Endothelial cell of umbilical vein (primary cell): ENCODE measurements at regions not wholly inside any gene's neighbourhood (a gene's known extent, or its start where the extent isn't known, plus 50 kb on each side); places are given as distances from the start of the nearest gene placed in this dataset.

Experiments
- BruUV-seq: library from RNA; stranded (reverse); fragments of 400-500 nt; replicated peaks from 2 replicates; lab custom pipeline; 2021; lab: Mats Ljungman, UMichigan
- CTCF ChIA-PET: fragments of 300-600, 350-600 bp; sonication (Branson Sonifier 250); formaldehyde crosslinking; loops from one replicate; lab custom pipeline; 2021; ENCODE audit warnings: antibody characterized with exemption, inconsistent platforms; lab: Charles Lee
- POLR2A ChIA-PET: fragments of 300-600, 350-600 bp; sonication (Branson Sonifier 250); formaldehyde crosslinking; loops from one replicate; lab custom pipeline; 2021; ENCODE audit warnings: antibody characterized with exemption, inconsistent platforms; lab: Charles Lee
- DNase-seq: peaks from one replicate; pipeline ENCODE4 v3.0.0-alpha.2; 2011; ENCODE audit warnings: low read depth, low spot score
- FAIRE-seq: peaks from 2 replicates; lab custom pipeline; 2011; peaks lifted over from hg19 to GRCh38; lab: Jason Lieb, UNC
- H2AFZ ChIP-seq: 2 replicates; pipeline ENCODE4 v1.6.0; 2012; ENCODE audit warnings: low read depth, low read length, control low read depth, inconsistent platforms
- H3K27ac ChIP-seq: 2 replicates; pipeline ENCODE4 v1.5.1; 2011; ENCODE audit warnings: low read depth, mild to moderate bottlenecking, control low read depth, low read length, moderate library complexity; ENCODE audit not compliant: insufficient read depth
- H3K27me3 ChIP-seq, 2 experiments: 2 replicates each; pipeline versions ENCODE4 v1.6.0 to v1.6.1; 2011; ENCODE audit warnings: low read length in 2 of 2, mixed read lengths in 1 of 2; ENCODE audit not compliant: control insufficient read depth in 2 of 2, insufficient read depth in 2 of 2
- H3K36me3 ChIP-seq, 2 experiments: 2 replicates in 1 of 2; 3 replicates in 1 of 2; pipeline ENCODE4 v1.5.1; 2011; ENCODE audit warnings: low read length in 2 of 2, mild to moderate bottlenecking in 1 of 2, moderate library complexity in 1 of 2; ENCODE audit not compliant: control insufficient read depth in 2 of 2, insufficient read depth in 2 of 2; ENCODE audit errors: extremely low read depth in 1 of 2
- H3K4me1 ChIP-seq: 3 replicates; pipeline ENCODE4 v1.5.1; 2011; ENCODE audit warnings: mild to moderate bottlenecking, low read length; ENCODE audit not compliant: control insufficient read depth, insufficient read depth; ENCODE audit errors: extremely low read depth
- H3K4me2 ChIP-seq: 2 replicates; pipeline ENCODE4 v1.6.1; 2011; ENCODE audit warnings: low read length, control low read depth, mixed read lengths; ENCODE audit not compliant: insufficient read depth
- H3K4me3 ChIP-seq, 3 experiments: fragments of 200-600 bp in 1 of 3; sonication (generic), shearing (Covaris generic) in 1 of 3; replicated peaks in 1 of 3; 2 replicates each; pipeline ENCODE4 v1.5.1; 2011 to 2016; ENCODE audit warnings: control low read depth in 3 of 3, low read length in 3 of 3, mild to moderate bottlenecking in 2 of 3, inconsistent platforms in 1 of 3, low read depth in 1 of 3, moderate library complexity in 1 of 3; ENCODE audit not compliant: insufficient read depth in 1 of 3
- H3K79me2 ChIP-seq: 2 replicates; pipeline ENCODE4 v1.6.0; 2012; ENCODE audit warnings: low read length, inconsistent platforms; ENCODE audit not compliant: control insufficient read depth, insufficient read depth
- H3K9ac ChIP-seq: replicated peaks from 2 replicates; pipeline ENCODE3; 2011; ENCODE audit warnings: low read length, control low read depth; ENCODE audit not compliant: insufficient read depth; ENCODE audit errors: extremely low read depth
- H3K9me1 ChIP-seq: replicated peaks from 3 replicates; pipeline ENCODE4 v1.6.0; 2011; ENCODE audit warnings: mild to moderate bottlenecking, low read length; ENCODE audit not compliant: control insufficient read depth, insufficient read depth; ENCODE audit errors: extremely low read depth
- H3K9me3 ChIP-seq: replicated peaks from 2 replicates; pipeline ENCODE4 v1.5.1; 2012; ENCODE audit warnings: low read length, inconsistent platforms; ENCODE audit not compliant: control insufficient read depth, insufficient read depth
- H4K20me1 ChIP-seq: replicated peaks from 2 replicates; pipeline ENCODE3; 2011; ENCODE audit warnings: mild to moderate bottlenecking, low read length; ENCODE audit not compliant: control insufficient read depth, insufficient read depth; ENCODE audit errors: extremely low read depth
- CTCF ChIP-seq, 2 donors: IDR thresholded peaks; 1 replicate in 1 of 2; 2 replicates in 1 of 2; pipeline ENCODE4 v1.5.1; 2011; ENCODE audit warnings: low read length in 2 of 2, mild to moderate bottlenecking in 2 of 2, moderate library complexity in 2 of 2, control low read depth in 1 of 2, inconsistent platforms in 1 of 2, low read depth in 1 of 2; ENCODE audit not compliant: insufficient read depth in 1 of 2; ENCODE audit errors: extremely low read depth in 1 of 2
- EZH2 ChIP-seq: IDR thresholded peaks from 2 replicates; pipeline ENCODE4 v1.6.1; 2012; ENCODE audit warnings: borderline replicate concordance, low read depth, mild to moderate bottlenecking, moderate library complexity, low read length, inconsistent platforms; ENCODE audit not compliant: severe bottlenecking
- FOS ChIP-seq: IDR thresholded peaks from 2 replicates; pipeline ENCODE4 v1.6.1; 2011; ENCODE audit warnings: mild to moderate bottlenecking, low read length, moderate library complexity, borderline replicate concordance; ENCODE audit not compliant: insufficient read depth
- GATA2 ChIP-seq: IDR thresholded peaks from 2 replicates; pipeline ENCODE4 v1.7.0; 2011; ENCODE audit warnings: low read depth, mild to moderate bottlenecking, moderate library complexity, mixed read lengths, low read length; ENCODE audit not compliant: insufficient read length, insufficient read depth
- JUN ChIP-seq: IDR thresholded peaks from 2 replicates; pipeline ENCODE4 v1.6.1; 2011; ENCODE audit warnings: borderline replicate concordance, low read depth; ENCODE audit not compliant: insufficient read length, insufficient read depth
- MAX ChIP-seq: IDR thresholded peaks from 2 replicates; pipeline ENCODE4 v1.6.1; 2011; ENCODE audit not compliant: insufficient read depth, insufficient read length
- MYC ChIP-seq: IDR thresholded peaks from one replicate; pipeline ENCODE4 v1.6.1; 2011; ENCODE audit warnings: mild to moderate bottlenecking, low read depth, low read length
- POLR2A ChIP-seq: IDR thresholded peaks from 2 replicates; pipeline ENCODE4 v1.6.1; 2012; ENCODE audit warnings: low read depth, mild to moderate bottlenecking, control low read depth, low read length
- POLR2AphosphoS5 ChIP-seq: IDR thresholded peaks from 2 replicates; pipeline ENCODE4 v1.6.1; 2012; ENCODE audit warnings: low read depth, mild to moderate bottlenecking, control low read depth, low read length, moderate library complexity; ENCODE audit not compliant: insufficient read depth
- dilution Hi-C: fragments of 300-500 bp; cut with MboI; formaldehyde crosslinking; loops from one replicate; pipeline ENCODE4 v1.15.0; 2019; ENCODE audit warnings: low sequenced_read_pairs; ENCODE audit not compliant: extremely low pct_ligation_motif_present
- intact Hi-C: fragments of 100-400 bp; cut with micrococcal nuclease; formaldehyde crosslinking; loops from one replicate; pipeline ENCODE4 v1.10.0; 2022

- no peak for DNase-seq
- Histone ChIP-seq H3K27me3 (no peaks in the 10 kb centered on the region), H3K9ac (no peak overlapping the region), H3K9me1 (no peaks in the 10 kb centered on the region), H2AFZ (no peak overlapping the region), H3K79me2 (no peaks in the 10 kb centered on the region), H4K20me1 (no peaks in the 10 kb centered on the region), H3K9me3 (no peaks in the 10 kb centered on the region), H3K4me2 (no peak overlapping the region), H3K4me3 (no peak overlapping the region), H3K36me3 (no peaks in the 10 kb centered on the region), H3K27ac (no peak overlapping the region), H3K4me1 (no peaks in the 10 kb centered on the region)
- BruUV-seq = no TSS peak
- intact Hi-C loops (no loop called here), dilution Hi-C loops (no loop called here)
- ChIA-PET CTCF (no interaction called here), POLR2A (no interaction called here)
- TF ChIP-seq MYC = no peak
- no peak for TF ChIP-seq JUN
- no peak for TF ChIP-seq POLR2A
- TF ChIP-seq FOS = no peak
- TF ChIP-seq GATA2 = no peak
- TF ChIP-seq CTCF (IDR thresholded peaks at IDR 0.05; ENCODE audit: extremely low read depth in 1 of 2, insufficient read depth in 1 of 2, low read depth in 1 of 2, low read length in 2 of 2) = no peak
- FAIRE-seq = no peak
These were observed 91.6 kb upstream of the EFHC2 start for GRCh38 chrX:44435047-44435446.

GRCh38 chrX:44433556-44433955 lies 90.1 kb upstream of the EFHC2 start:
- no peak overlapping the region for H2AFZ ChIP-seq
- H4K20me1 ChIP-seq = no peaks in the 10 kb centered on the region
- FAIRE-seq (no peak), DNase-seq (no peak)
- H3K9me3 ChIP-seq = no peaks in the 10 kb centered on the region
- H3K9ac ChIP-seq = no peak overlapping the region
- H3K27me3 ChIP-seq = no peaks in the 10 kb centered on the region
- H3K27ac ChIP-seq = no peak overlapping the region
- no peaks in the 10 kb centered on the region for H3K79me2 ChIP-seq
- ChIA-PET CTCF (no interaction called here), POLR2A (no interaction called here)
- no peak overlapping the region for H3K4me2 ChIP-seq
- no peaks in the 10 kb centered on the region for H3K4me1 ChIP-seq
- TF ChIP-seq JUN (no peak), MAX (no peak), POLR2A (no peak), CTCF (IDR thresholded peaks at IDR 0.05; ENCODE audit: extremely low read depth in 1 of 2, insufficient read depth in 1 of 2, low read depth in 1 of 2, low read length in 2 of 2) (no peak), MYC (no peak), EZH2 (no peak), POLR2AphosphoS5 (no peak), FOS (no peak), GATA2 (no peak)
- dilution Hi-C loops = no loop called here
- BruUV-seq = no TSS peak
- no peaks in the 10 kb centered on the region for H3K36me3 ChIP-seq
- intact Hi-C loops = no loop called here
- H3K9me1 ChIP-seq = no peaks in the 10 kb centered on the region
- H3K4me3 ChIP-seq = no peak overlapping the region
